H1 (cell line): ENCODE measurements at regions not wholly inside any gene's neighbourhood (a gene's known extent, or its start where the extent isn't known, plus 50 kb on each side); places are given as distances from the start of the nearest gene placed in this dataset.

ENCODE experiments used
- CBX8 ChIP-seq: fragments of 300-800, 300-1000 bp; sonication (generic); IDR thresholded peaks from 2 replicates; pipeline ENCODE4 v1.7.1; 2016; ENCODE audit warnings: low read depth, low read length, borderline replicate concordance
- CHD2 ChIP-seq: IDR thresholded peaks from 2 replicates; pipeline ENCODE4 v1.6.1; 2012; ENCODE audit warnings: low read length, improper control_type of control experiment
- EP300 ChIP-seq, 2 experiments: IDR thresholded peaks; 1 replicate in 1 of 2; 2 replicates in 1 of 2; pipeline ENCODE4 v1.6.1; 2011 to 2012; ENCODE audit warnings: low read depth in 2 of 2, low read length in 2 of 2, mild to moderate bottlenecking in 2 of 2, borderline replicate concordance in 1 of 2, inconsistent platforms in 1 of 2, moderate library complexity in 1 of 2
- JUN ChIP-seq: IDR thresholded peaks from 2 replicates; pipeline ENCODE4 v1.6.1; 2011; ENCODE audit warnings: low read depth, mild to moderate bottlenecking, improper control_type of control experiment, low read length
- POLR2AphosphoS5 ChIP-seq: IDR thresholded peaks from 2 replicates; pipeline ENCODE4 v1.6.1; 2011; ENCODE audit warnings: low read depth, low read length
- RAD21 ChIP-seq, 2 experiments: IDR thresholded peaks in 1 of 2; conservative IDR thresholded peaks in 1 of 2; 2 replicates each; pipeline ENCODE4 v1.6.1; 2011; ENCODE audit warnings: low read depth in 2 of 2, low read length in 2 of 2, improper control_type of control experiment in 1 of 2, inconsistent platforms in 1 of 2, mild to moderate bottlenecking in 1 of 2, moderate library complexity in 1 of 2
- RFX5 ChIP-seq: IDR thresholded peaks from 2 replicates; pipeline ENCODE4 v1.6.1; 2011; ENCODE audit warnings: low read depth, low read length, improper control_type of control experiment, borderline replicate concordance
- SIRT6 ChIP-seq: IDR thresholded peaks from one replicate; pipeline ENCODE4 v1.7.1; 2012; ENCODE audit warnings: low read length, inconsistent platforms
- TEAD4 ChIP-seq: IDR thresholded peaks from 2 replicates; pipeline ENCODE4 v1.6.1; 2012; ENCODE audit warnings: low read depth, low read length, inconsistent platforms, mixed read lengths
- YY1 ChIP-seq: IDR thresholded peaks from 2 replicates; pipeline ENCODE4 v1.6.1; 2011; ENCODE audit warnings: low read depth, mild to moderate bottlenecking, low read length
- TF ChIP-seq, protein P1 (sequence below), 3 experiments: IDR thresholded peaks; 1 replicate in 2 of 3; 2 replicates in 1 of 3; pipeline versions ENCODE4 v1.5.1 to v1.6.1; 2011; ENCODE audit warnings: low read length in 3 of 3, mild to moderate bottlenecking in 3 of 3, inconsistent platforms in 2 of 3, low read depth in 1 of 3, moderate library complexity in 1 of 3; ENCODE audit not compliant: insufficient read depth in 1 of 3; ENCODE audit errors: control extremely low read depth in 1 of 3
- TF ChIP-seq, protein P2 (sequence below): IDR thresholded peaks from 2 replicates; pipeline ENCODE4 v1.6.1; 2011; ENCODE audit warnings: low read depth, mild to moderate bottlenecking, low read length; ENCODE audit not compliant: insufficient read depth

DNA sequence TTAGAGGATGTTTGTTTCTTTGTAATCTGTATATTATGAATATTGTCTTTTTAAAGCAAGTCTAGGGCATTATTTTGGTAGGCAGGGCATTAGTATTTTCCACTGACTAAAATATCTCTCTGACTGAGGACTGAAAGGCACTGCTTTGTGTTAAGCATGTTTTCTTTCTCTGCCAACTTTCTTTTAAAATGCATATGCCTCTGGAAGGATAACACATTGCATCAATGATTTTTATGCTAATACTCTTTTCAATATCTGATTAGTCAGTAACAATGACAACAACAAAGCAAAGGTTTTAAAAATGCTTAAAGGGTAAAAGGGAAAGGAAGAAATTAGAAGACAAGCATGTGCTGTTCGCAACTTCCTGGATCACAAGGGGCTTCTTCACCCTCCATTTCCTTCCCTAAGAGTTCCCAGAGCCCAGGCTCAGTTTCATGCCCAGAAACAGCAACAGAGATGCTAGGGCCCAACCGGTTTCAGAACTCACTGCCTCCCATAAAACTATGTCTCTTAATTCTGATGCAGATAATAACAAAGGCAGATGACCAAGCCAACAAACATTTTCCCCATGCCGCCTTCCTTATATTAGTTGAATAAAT, 786.8 kb upstream of the ACVR2A start:
- TF ChIP-seq RAD21 (IDR thresholded peaks at IDR 0.05 in 1 of 2, conservative IDR thresholded peaks at IDR 0.05 in 1 of 2; ENCODE audit: low read depth in 2 of 2, low read length in 2 of 2) (no peak), SIRT6 (no peak), EP300 (IDR thresholded peaks at IDR 0.05; ENCODE audit: borderline replicate concordance in 1 of 2, low read depth in 2 of 2, low read length in 2 of 2) (no peak), CBX8 (no peak), CHD2 (no peak), JUN (no peak), TEAD4 (no peak), YY1 (no peak), POLR2AphosphoS5 (no peak), RFX5 (no peak)
- TF ChIP-seq, protein P1, sequence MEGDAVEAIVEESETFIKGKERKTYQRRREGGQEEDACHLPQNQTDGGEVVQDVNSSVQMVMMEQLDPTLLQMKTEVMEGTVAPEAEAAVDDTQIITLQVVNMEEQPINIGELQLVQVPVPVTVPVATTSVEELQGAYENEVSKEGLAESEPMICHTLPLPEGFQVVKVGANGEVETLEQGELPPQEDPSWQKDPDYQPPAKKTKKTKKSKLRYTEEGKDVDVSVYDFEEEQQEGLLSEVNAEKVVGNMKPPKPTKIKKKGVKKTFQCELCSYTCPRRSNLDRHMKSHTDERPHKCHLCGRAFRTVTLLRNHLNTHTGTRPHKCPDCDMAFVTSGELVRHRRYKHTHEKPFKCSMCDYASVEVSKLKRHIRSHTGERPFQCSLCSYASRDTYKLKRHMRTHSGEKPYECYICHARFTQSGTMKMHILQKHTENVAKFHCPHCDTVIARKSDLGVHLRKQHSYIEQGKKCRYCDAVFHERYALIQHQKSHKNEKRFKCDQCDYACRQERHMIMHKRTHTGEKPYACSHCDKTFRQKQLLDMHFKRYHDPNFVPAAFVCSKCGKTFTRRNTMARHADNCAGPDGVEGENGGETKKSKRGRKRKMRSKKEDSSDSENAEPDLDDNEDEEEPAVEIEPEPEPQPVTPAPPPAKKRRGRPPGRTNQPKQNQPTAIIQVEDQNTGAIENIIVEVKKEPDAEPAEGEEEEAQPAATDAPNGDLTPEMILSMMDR (IDR thresholded peaks at IDR 0.05; ENCODE audit: control extremely low read depth in 1 of 3, insufficient read depth in 1 of 3, low read depth in 1 of 3, low read length in 3 of 3): no peak
- TF ChIP-seq, protein P2, sequence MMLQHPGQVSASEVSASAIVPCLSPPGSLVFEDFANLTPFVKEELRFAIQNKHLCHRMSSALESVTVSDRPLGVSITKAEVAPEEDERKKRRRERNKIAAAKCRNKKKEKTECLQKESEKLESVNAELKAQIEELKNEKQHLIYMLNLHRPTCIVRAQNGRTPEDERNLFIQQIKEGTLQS: no peak
